ENCODE measurements at regions not wholly inside any gene's neighbourhood (a gene's known extent, or its start where the extent isn't known, plus 50 kb on each side); places are given as distances from the start of the nearest gene placed in this dataset.

DNA sequence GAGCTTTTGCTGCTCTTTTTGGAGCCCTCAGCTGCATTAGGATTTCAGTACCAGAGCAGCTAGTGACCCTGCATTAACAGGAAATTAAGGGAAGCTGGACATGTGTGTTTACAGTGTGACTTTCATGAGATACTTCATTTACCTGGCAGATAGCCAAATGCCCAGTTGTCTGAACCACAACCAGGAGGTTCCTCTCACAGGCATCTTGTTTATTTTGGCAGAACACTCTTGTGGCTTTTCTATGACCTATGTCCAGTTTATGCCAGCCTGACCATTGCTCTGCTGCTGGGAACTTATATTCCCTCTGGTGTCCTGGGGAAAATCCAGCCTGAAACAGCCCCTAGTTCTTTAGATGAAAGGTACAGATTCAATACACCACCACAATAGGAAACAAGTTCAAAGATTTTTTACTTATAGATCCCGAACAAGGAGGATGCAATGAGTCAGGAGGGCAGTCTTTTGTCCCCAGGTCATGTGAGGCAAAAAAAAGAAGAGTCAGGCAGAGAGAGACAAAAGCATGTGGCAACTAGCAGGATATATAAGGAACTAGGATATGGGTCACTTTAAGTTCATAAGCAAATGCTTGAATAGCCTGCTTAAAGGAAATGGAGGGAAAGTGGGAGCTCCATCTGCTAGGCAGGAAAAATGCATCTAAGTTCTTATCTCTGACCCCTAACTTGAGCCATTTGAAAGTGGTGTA, 379.3 kb downstream of the INSC start:
- Mint-ChIP-seq H3K27ac (no peak overlapping the region), H3K9me3 (peaks cover 0 to 8% of the 10 kb centered on the region in 2 donors), H3K27me3 (no peaks in the 10 kb centered on the region), H3K4me1 (no peaks in the 10 kb centered on the region), H3K4me3 (no peak overlapping the region)
- ATAC-seq: no peak
- no peak for DNase-seq

DNA sequence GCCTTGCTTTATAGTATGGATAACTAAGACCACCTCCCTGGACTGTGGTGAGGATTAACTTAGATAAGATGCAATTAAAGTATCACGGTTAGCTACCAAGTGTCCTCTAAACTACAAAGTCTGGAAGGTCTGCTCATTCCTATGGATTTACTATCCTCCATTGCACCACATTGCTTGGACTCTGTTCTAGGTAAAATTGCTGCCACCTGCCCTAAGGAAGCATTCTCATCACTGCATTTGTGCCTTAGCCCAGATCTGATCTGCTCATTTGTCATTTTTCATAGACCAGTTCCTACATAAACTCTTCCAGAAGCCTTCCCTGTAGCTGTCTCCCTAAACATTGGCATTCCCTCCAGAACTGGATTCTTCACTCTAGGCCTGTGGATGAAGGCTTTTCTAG, 380.0 kb downstream of the INSC start:
- no peaks in the 10 kb centered on the region for H3K4me1 Mint-ChIP-seq
- no peak overlapping the region for H3K27ac Mint-ChIP-seq
- H3K4me3 Mint-ChIP-seq: no peak overlapping the region
- ATAC-seq: no peak
- no peaks in the 10 kb centered on the region for H3K27me3 Mint-ChIP-seq
- peaks cover 0 to 8% of the 10 kb centered on the region in 2 donors for H3K9me3 Mint-ChIP-seq
- DNase-seq: no peak

DNA sequence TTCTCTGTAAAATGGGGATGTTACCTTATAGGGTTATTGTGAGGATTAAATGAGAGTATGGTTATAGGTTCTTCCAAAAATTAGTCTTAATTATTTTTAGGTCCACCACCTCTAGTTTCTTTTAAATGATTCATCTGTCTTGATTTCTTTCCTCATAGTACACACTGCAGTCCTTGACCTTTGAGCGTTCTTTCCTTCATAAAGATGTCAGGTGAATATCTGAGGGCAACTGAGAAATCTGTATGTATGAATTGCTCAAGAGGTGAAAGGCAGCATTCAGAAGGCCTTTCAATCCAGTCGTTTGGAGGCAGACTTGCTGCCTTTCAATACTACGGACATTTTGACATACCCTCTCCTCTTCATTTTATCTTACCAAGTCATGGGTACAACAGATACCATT, 380.7 kb downstream of the INSC start:
- H3K27ac Mint-ChIP-seq: no peak overlapping the region
- DNase-seq: no peak
- no peak for ATAC-seq

DNA sequence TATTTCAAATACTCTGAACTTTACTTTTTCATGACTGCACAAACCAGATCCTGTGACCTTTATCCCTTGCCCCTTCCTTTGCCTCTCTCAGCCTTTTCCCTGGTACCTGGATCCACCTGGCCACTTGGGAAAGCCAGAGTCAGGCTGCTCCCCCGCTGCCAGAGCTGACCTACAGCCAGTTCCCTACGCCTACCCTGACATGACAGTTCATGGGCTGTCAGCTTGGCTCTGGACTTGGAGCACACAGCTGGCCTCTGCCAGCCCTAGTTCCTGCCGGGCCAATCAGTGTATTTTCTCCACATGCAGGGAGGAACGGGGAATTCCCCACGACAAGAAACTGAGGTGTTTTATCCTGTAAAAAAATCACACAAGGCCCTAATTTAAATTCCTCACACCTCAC, 382.6 kb downstream of the INSC start:
- H3K27me3 Mint-ChIP-seq: no peaks in the 10 kb centered on the region
- no peaks in the 10 kb centered on the region for H3K9me3 Mint-ChIP-seq
- no peak overlapping the region for H3K4me3 Mint-ChIP-seq
- no peak overlapping the region for H3K27ac Mint-ChIP-seq
- DNase-seq (no peak), ATAC-seq (no peak)
- H3K4me1 Mint-ChIP-seq: no peaks in the 10 kb centered on the region

More for the DNA sequence above, 380.7 kb downstream of the INSC start:
- Mint-ChIP-seq H3K4me1 (no peaks in the 10 kb centered on the region), H3K9me3 (peaks cover 0 to 5% of the 10 kb centered on the region in 2 donors), H3K27me3 (no peaks in the 10 kb centered on the region), H3K4me3 (no peak overlapping the region)

DNA sequence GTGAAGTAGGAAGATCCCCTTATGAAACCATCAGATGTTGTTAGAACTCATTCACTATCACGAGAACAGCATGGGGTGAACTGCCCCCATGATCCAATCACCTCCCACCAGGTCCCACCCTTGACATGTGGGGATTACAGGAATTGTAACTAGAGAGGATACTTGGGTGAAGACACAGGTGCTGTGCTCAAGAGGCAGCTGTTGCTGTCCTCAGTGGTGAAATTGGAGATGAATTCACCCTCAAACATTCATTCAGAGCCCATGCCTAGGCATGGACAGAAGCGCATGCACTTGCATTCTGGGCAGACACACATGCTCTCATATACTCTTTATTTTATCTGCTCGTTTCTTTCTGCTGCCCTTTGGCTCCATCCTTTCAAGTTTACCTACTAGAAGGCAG, 385.0 kb downstream of the INSC start:
- no peak for DNase-seq
- no peak for ATAC-seq
- Mint-ChIP-seq H3K4me3 (no peak overlapping the region), H3K27me3 (no peaks in the 10 kb centered on the region), H3K9me3 (no peaks in the 10 kb centered on the region), H3K4me1 (no peaks in the 10 kb centered on the region), H3K27ac (no peak overlapping the region)

DNA sequence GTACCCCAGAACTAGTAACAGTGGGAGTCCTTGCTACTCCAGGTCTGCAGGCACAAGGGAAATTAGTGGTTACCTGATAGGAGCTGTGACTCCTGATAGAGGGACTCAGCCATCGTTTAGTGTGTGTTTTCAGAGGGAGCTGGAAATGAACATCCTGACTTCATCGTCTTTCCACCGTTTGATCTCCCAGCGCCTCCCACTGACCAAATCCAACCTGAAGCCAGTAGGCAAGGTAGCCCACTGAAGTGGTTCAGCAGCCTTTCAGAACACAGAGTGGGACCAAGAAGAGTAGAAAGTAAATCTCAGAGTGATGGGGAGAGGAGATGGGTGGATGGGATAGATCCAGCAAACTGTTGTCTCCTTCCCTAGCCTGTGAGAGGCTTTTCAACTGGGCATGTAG, 385.9 kb downstream of the INSC start:
- H3K27ac Mint-ChIP-seq: no peak overlapping the region
- no peak for ATAC-seq
- H3K4me1 Mint-ChIP-seq: no peaks in the 10 kb centered on the region
- no peaks in the 10 kb centered on the region for H3K27me3 Mint-ChIP-seq
- no peak overlapping the region for H3K4me3 Mint-ChIP-seq
- DNase-seq: no peak
- no peaks in the 10 kb centered on the region for H3K9me3 Mint-ChIP-seq

DNA sequence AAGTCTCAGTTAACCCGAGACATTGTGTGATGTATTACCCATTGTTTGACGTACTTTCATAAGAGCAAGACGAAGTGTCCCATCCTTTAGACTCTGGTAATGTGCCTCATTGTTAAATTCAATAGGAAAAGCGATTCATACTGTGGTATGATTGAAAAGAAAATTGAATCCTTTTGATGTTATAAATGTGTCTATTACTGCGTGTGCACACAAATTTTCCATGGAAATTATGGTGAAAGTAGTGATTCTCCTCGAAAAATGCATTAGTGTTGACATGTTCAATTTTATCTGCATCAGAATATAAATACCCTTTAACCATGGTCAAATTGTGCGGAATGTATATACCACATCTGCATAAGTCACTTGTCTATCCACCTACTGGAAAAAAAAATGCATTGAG, 386.8 kb downstream of the INSC start:
- no peak for DNase-seq
- H3K4me1 Mint-ChIP-seq: no peaks in the 10 kb centered on the region
- no peak for ATAC-seq
- H3K27me3 Mint-ChIP-seq: no peaks in the 10 kb centered on the region
- H3K9me3 Mint-ChIP-seq: no peaks in the 10 kb centered on the region
- no peak overlapping the region for H3K27ac Mint-ChIP-seq
- no peak overlapping the region for H3K4me3 Mint-ChIP-seq

DNA sequence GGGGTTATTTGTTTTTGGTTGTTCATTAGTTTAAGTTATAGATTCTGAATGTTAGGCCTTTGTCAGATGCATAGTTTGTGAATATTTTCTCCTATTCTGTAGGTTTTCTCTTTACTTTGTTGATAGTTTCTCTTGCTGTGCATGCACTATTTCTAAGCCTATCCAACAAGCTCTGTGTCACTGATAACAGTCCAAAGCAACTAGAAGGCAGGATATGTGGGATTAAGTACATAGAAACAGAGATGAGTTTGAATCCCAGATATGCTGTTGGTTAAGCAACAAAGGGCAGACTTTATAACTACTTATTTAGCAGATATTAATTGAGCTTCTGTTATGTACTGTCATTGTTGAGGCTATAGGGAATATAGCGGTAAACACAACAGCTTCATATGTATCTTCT, 390.4 kb downstream of the INSC start:
- Mint-ChIP-seq H3K27ac (no peak overlapping the region), H3K4me3 (no peak overlapping the region), H3K27me3 (no peaks in the 10 kb centered on the region), H3K9me3 (peaks cover 0 to 7% of the 10 kb centered on the region in 2 donors), H3K4me1 (no peaks in the 10 kb centered on the region)
- ATAC-seq (no peak), DNase-seq (no peak)

DNA sequence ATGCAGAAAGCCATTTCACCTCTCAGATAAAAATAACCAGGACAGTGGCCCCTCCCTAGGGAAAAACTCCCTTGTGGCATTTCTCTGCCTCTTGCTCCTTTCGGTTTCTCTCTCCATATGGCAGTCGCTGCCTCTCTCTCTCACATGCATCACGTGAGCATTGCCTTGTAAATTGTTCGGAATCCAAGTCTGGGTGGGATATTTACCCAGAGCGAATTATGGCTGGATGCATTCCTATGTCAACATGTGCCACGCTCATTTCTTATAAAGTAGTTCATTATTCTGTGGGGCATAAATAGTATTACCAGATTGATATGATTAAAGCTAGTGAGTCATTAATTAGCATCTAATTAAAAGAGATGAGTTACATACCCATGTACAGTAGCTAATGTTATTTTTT, 392.9 kb downstream of the INSC start:
- H3K9me3 Mint-ChIP-seq: peaks cover 0 to 7% of the 10 kb centered on the region in 2 donors
- ATAC-seq (no peak), DNase-seq (no peak)
- no peak overlapping the region for H3K4me3 Mint-ChIP-seq
- no peak overlapping the region for H3K27ac Mint-ChIP-seq
- no peaks in the 10 kb centered on the region for H3K4me1 Mint-ChIP-seq
- no peaks in the 10 kb centered on the region for H3K27me3 Mint-ChIP-seq

DNA sequence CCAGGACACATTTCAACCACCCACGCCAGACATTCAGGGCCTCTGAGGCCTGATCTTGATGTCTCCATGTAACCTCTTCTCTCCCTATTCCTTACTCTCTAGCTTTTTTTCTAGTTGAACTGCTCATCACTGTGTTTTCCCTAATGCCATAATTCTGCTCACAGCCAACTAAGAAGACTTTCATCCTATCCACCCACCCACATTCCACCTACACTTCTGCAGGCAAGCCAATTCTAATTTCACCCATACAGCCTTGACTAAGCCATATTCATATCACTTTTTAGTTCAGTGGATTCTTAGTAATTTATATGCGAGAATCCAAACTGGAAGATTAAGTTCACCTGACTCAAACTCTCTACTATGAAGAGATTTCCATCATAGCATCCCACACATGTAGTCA, 394.4 kb downstream of the INSC start:
- H3K4me3 Mint-ChIP-seq: no peak overlapping the region
- DNase-seq (no peak), ATAC-seq (no peak)
- no peaks in the 10 kb centered on the region for H3K4me1 Mint-ChIP-seq
- H3K27me3 Mint-ChIP-seq: no peaks in the 10 kb centered on the region
- H3K9me3 Mint-ChIP-seq: peaks cover 0 to 7% of the 10 kb centered on the region in 2 donors
- H3K27ac Mint-ChIP-seq: peak overlapping the region in 1 of 2 donors; percentile 57

DNA sequence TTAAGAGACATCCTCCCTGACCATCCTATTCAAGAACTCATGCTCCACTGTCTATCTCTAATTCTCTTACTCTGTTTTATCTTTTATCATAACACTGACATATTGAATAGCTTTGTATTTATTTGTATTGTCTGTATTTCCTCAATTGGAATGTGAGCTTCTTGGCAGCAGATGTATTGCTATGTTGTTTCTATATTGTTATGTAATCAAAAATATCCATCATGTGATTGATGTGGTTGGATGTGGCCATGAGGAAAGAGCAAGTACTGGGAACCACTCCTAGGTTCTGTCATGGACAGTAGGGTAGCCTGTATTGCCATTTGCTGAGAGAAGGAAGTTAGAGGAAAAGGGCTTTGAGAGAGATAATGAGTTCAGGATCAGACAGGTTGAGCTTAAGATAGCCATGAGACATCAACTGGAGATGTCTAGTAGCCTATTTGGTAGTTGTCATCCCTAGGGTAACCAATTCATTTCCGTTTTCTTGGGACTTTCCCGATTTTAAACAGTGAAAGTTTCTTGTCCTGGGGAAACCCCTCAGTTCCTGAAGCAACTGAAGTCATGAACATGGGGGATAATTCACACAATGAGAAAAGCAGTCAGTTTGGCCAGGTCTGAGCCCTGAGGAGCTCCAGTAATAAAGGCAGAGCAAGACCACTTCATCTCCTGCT, 404.5 kb downstream of the INSC start:
- no peak overlapping the region for H3K4me3 Mint-ChIP-seq
- H3K27me3 Mint-ChIP-seq: no peaks in the 10 kb centered on the region
- H3K9me3 Mint-ChIP-seq: peaks cover 13 to 14% of the 10 kb centered on the region in 2 donors
- no peak for ATAC-seq
- no peaks in the 10 kb centered on the region for H3K4me1 Mint-ChIP-seq
- H3K27ac Mint-ChIP-seq: no peak overlapping the region
- DNase-seq: no peak

DNA sequence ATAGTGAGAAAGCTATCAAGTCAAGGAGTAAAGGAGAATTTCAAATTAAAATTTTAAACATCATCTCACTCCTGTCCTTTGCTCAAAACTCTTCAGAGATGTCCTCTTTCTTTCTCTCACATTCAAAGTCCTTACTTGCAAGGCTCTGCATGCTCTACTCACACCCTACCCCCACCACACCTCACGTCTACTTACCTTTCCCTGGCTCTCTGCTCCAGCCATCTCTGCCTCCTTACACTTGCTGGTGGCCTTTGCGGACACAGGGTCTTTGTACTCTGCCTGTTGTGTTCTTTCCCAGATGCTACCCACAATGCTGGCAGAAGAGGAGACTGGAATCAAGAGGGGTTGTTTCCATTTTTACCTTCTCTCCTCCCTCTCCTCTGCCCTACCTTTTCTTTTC, 405.2 kb downstream of the INSC start:
- Mint-ChIP-seq H3K27ac (peak overlapping the region in 1 of 2 donors; percentile 27), H3K4me1 (no peaks in the 10 kb centered on the region), H3K9me3 (peaks cover 13% of the 10 kb centered on the region in 2 donors), H3K4me3 (no peak overlapping the region), H3K27me3 (no peaks in the 10 kb centered on the region)
- no peak for DNase-seq
- no peak for ATAC-seq

DNA sequence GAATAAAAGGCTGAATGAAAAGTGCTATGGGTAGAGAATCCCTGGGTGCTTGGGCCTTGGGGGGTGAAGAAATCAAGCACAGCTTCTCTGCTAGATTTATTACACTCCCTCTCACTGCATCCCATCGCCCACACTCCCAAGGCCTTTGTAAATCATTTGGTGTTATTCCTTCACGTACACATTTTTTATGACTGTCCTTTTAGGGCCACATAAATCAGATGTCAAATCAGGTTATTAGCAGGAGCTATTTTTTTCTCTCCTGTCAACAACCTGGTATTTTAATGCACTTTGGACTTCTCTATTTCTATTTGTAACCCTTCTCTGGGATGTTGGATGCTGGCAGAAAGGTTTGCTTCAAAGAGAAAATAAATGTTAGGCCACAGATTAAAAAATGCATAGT, 408.8 kb downstream of the INSC start:
- H3K9me3 Mint-ChIP-seq: peaks cover 13 to 16% of the 10 kb centered on the region in 2 donors
- DNase-seq: no peak
- no peaks in the 10 kb centered on the region for H3K27me3 Mint-ChIP-seq
- H3K4me1 Mint-ChIP-seq: no peaks in the 10 kb centered on the region
- ATAC-seq: no peak
- H3K27ac Mint-ChIP-seq: no peak overlapping the region
- H3K4me3 Mint-ChIP-seq: no peak overlapping the region

DNA sequence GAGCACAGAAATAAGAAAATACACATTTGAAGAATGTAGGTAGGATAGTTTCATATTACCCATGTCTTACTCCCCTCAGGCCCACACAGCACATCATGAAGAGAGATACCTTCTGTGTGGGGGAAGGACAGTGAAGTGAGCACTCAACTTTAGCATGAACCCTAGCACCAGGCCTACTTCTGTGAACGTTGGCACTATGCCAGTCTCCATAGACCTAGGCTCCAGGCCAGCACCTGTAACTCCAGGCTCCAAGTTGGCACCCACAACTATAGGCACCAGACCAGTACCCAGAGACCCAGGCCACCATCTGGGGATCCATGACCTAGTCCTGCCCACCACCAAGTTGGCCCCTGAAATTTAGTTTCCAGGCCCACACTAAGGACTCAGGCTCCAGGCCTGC, 410.9 kb downstream of the INSC start:
- DNase-seq (no peak), ATAC-seq (no peak)
- Mint-ChIP-seq H3K4me1 (no peaks in the 10 kb centered on the region), H3K27ac (no peak overlapping the region), H3K9me3 (peaks cover 13 to 16% of the 10 kb centered on the region in 2 donors), H3K4me3 (no peak overlapping the region), H3K27me3 (no peaks in the 10 kb centered on the region)

DNA sequence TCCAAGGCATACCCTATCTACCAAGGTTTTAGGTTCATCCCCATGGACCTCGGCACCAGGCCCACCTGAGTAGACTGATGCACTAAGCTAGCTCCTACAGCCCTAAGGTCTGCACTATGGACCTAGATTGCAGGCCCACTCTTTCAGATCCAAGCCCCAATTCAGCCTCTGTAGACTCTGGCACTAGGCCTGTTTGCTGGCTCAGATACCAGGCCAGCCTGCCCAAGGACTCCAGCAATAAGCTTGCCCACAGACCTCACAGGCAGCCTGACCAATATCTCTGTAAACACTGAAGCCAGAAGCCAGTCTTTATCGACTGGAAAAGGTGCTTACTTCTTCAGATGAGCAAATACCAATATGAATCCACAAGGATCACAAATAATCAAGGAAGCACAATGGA, 411.3 kb downstream of the INSC start:
- DNase-seq: no peak
- ATAC-seq: no peak
- peaks cover 13 to 16% of the 10 kb centered on the region in 2 donors for H3K9me3 Mint-ChIP-seq
- no peak overlapping the region for H3K27ac Mint-ChIP-seq
- H3K27me3 Mint-ChIP-seq: no peaks in the 10 kb centered on the region
- no peak overlapping the region for H3K4me3 Mint-ChIP-seq
- H3K4me1 Mint-ChIP-seq: no peaks in the 10 kb centered on the region

DNA sequence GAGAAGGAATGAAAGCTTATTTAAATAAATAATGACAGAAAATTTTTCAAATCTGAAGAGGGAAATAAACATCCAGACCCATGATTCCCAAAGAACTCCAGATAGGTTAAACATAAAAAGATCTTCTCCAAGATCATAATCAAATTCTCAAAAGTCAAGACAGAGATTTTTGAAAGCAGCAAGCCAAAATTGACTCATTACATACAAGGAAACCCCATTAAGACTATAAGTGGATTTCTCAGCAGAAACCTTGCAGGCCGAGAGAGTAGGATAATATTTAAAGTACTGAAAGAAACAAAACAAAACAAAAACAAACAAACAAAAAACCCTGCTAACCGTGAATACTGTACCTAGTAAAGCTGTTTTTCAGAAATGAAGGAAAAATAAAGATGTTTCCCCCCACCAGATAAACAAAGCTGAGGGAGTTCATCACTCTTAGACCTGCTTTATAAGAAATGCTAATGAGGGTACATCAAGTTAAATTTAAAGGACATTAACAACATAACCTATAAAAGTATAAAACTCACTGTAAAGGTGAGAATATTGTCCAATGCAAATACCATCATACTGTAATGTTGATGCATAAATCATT, 412.2 kb downstream of the INSC start:
- no peak overlapping the region for H3K4me3 Mint-ChIP-seq
- ATAC-seq (no peak), DNase-seq (no peak)
- peaks cover 13 to 16% of the 10 kb centered on the region in 2 donors for H3K9me3 Mint-ChIP-seq
- no peaks in the 10 kb centered on the region for H3K4me1 Mint-ChIP-seq
- H3K27ac Mint-ChIP-seq: no peak overlapping the region
- H3K27me3 Mint-ChIP-seq: no peaks in the 10 kb centered on the region
